Endothelial cell (in vitro differentiated cells): ENCODE measurements at regions not wholly inside any gene's neighbourhood (a gene's known extent, or its start where the extent isn't known, plus 50 kb on each side); places are given as distances from the start of the nearest gene placed in this dataset.

ENCODE experiments used
- DNase-seq: peaks from one replicate; pipeline ENCODE4 v3.0.0; 2021; ENCODE audit warnings: low spot score
- H3K27ac Mint-ChIP-seq: one replicate; pipeline ENCODE4 v1.8.0; 2021; ENCODE audit warnings: mixed read lengths, inconsistent platforms; ENCODE audit not compliant: unreplicated experiment
- H3K27me3 Mint-ChIP-seq: one replicate; pipeline ENCODE4 v1.8.0; 2021; ENCODE audit warnings: mild to moderate bottlenecking, moderate library complexity, mixed read lengths, inconsistent platforms; ENCODE audit not compliant: unreplicated experiment
- H3K36me3 Mint-ChIP-seq: one replicate; pipeline ENCODE4 v1.8.0; 2021; ENCODE audit warnings: mild to moderate bottlenecking, low read depth, mixed read lengths, inconsistent platforms; ENCODE audit not compliant: unreplicated experiment
- H3K4me1 Mint-ChIP-seq: one replicate; pipeline ENCODE4 v1.8.0; 2021; ENCODE audit warnings: mild to moderate bottlenecking, mixed read lengths, inconsistent platforms; ENCODE audit not compliant: unreplicated experiment
- H3K4me3 Mint-ChIP-seq: one replicate; pipeline ENCODE4 v1.8.0; 2021; ENCODE audit warnings: mild to moderate bottlenecking, mixed read lengths, inconsistent platforms; ENCODE audit not compliant: unreplicated experiment
- H3K9me3 Mint-ChIP-seq: one replicate; pipeline ENCODE4 v1.8.0; 2021; ENCODE audit warnings: mixed read lengths, inconsistent platforms; ENCODE audit not compliant: unreplicated experiment
- CTCF ChIP-seq: fragments of 200-600 bp; sonication (generic); IDR thresholded peaks from one replicate; pipeline ENCODE4 v1.5.0; 2021; ENCODE audit warnings: antibody characterized with exemption; ENCODE audit not compliant: unreplicated experiment

GRCh38 chr20:6381887-6382286 is 259.1 kb upstream of the FERMT1 start:
- Mint-ChIP-seq H3K4me3 (no peak overlapping the region), H3K9me3 (no peaks in the 10 kb centered on the region), H3K27ac (no peak overlapping the region), H3K27me3 (no peaks in the 10 kb centered on the region), H3K36me3 (no peaks in the 10 kb centered on the region), H3K4me1 (peaks cover 5% of the 10 kb centered on the region)
- DNase-seq = peak; percentile 8
- TF ChIP-seq CTCF = peak; percentile 79

GRCh38 chr20:6362245-6362644 is 239.4 kb upstream of the FERMT1 start:
- DNase-seq = no peak
- no peak for TF ChIP-seq CTCF
- no peak overlapping the region for H3K4me3 Mint-ChIP-seq
- no peaks in the 10 kb centered on the region for H3K4me1 Mint-ChIP-seq
- H3K36me3 Mint-ChIP-seq = no peaks in the 10 kb centered on the region
- no peaks in the 10 kb centered on the region for H3K9me3 Mint-ChIP-seq
- H3K27ac Mint-ChIP-seq = no peak overlapping the region
- no peaks in the 10 kb centered on the region for H3K27me3 Mint-ChIP-seq

GRCh38 chr20:6360766-6361165 is 237.9 kb upstream of the FERMT1 start:
- no peak for DNase-seq
- no peak for TF ChIP-seq CTCF
- H3K9me3 Mint-ChIP-seq = no peaks in the 10 kb centered on the region
- no peak overlapping the region for H3K27ac Mint-ChIP-seq
- H3K27me3 Mint-ChIP-seq = peaks cover 3% of the 10 kb centered on the region
- H3K36me3 Mint-ChIP-seq = no peaks in the 10 kb centered on the region
- H3K4me1 Mint-ChIP-seq = no peaks in the 10 kb centered on the region
- no peak overlapping the region for H3K4me3 Mint-ChIP-seq

GRCh38 chr20:6355754-6356451 is 233.1 kb upstream of the FERMT1 start:
- Mint-ChIP-seq H3K4me3 (no peak overlapping the region), H3K27ac (no peak overlapping the region), H3K36me3 (no peaks in the 10 kb centered on the region), H3K27me3 (peaks cover 3% of the 10 kb centered on the region), H3K9me3 (no peaks in the 10 kb centered on the region), H3K4me1 (no peaks in the 10 kb centered on the region)
- DNase-seq = no peak
- no peak for TF ChIP-seq CTCF

GRCh38 chr20:6348908-6349307 is 226.1 kb upstream of the FERMT1 start:
- Mint-ChIP-seq H3K4me3 (no peak overlapping the region), H3K36me3 (no peaks in the 10 kb centered on the region), H3K27me3 (no peaks in the 10 kb centered on the region), H3K27ac (no peak overlapping the region), H3K9me3 (no peaks in the 10 kb centered on the region), H3K4me1 (no peaks in the 10 kb centered on the region)
- TF ChIP-seq CTCF = no peak
- no peak for DNase-seq
